ENCODE measurements at regions not wholly inside any gene's neighbourhood (a gene's known extent, or its start where the extent isn't known, plus 50 kb on each side); places are given as distances from the start of the nearest gene placed in this dataset.

GRCh38 chr2:48838029-48838428, 82.5 kb upstream of the LHCGR start:
- POLR2A ChIA-PET, result no interaction called here
- no peaks in the 10 kb centered on the region for H3K4me1 ChIP-seq (ENCODE audit: control insufficient read depth, insufficient read depth, low read length)

DNA sequence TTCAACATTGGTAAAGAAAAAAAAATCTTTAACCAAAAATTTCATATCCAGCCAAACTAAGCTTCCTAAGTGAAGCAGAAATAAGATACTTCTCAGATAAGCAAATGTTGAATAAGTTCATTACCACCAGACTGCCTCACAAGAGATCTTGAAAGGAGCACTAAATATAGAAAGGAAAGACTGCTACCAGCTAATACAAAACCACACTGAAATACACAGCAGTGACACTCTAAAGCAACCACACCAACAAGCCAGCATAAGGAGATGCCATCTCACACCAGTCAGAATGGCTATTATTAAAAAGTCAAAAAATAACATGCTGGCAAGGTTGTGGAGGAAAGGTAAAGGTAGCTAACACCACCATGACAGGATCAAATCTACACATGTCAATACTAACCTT, 74.0 kb upstream of the LHCGR start:
- ATAC-seq (no peak), DNase-seq (ENCODE audit: low read depth, low spot score) (no peak)
- intact Hi-C loops (cut with micrococcal nuclease; ENCODE audit: unreplicated experiment), result no loop called here
- TF ChIP-seq CTCF (IDR thresholded peaks at IDR 0.05) (no peak), POLR2AphosphoS5 (IDR thresholded peaks at IDR 0.05; ENCODE audit: low read depth, low read length) (no peak), TCF7L2 (IDR thresholded peaks at IDR 0.05; ENCODE audit: low read depth, low read length) (no peak), SIN3A (IDR thresholded peaks at IDR 0.05; ENCODE audit: borderline replicate concordance, insufficient read depth, low read depth, low read length) (no peak)
- TF ChIP-seq, protein P1, sequence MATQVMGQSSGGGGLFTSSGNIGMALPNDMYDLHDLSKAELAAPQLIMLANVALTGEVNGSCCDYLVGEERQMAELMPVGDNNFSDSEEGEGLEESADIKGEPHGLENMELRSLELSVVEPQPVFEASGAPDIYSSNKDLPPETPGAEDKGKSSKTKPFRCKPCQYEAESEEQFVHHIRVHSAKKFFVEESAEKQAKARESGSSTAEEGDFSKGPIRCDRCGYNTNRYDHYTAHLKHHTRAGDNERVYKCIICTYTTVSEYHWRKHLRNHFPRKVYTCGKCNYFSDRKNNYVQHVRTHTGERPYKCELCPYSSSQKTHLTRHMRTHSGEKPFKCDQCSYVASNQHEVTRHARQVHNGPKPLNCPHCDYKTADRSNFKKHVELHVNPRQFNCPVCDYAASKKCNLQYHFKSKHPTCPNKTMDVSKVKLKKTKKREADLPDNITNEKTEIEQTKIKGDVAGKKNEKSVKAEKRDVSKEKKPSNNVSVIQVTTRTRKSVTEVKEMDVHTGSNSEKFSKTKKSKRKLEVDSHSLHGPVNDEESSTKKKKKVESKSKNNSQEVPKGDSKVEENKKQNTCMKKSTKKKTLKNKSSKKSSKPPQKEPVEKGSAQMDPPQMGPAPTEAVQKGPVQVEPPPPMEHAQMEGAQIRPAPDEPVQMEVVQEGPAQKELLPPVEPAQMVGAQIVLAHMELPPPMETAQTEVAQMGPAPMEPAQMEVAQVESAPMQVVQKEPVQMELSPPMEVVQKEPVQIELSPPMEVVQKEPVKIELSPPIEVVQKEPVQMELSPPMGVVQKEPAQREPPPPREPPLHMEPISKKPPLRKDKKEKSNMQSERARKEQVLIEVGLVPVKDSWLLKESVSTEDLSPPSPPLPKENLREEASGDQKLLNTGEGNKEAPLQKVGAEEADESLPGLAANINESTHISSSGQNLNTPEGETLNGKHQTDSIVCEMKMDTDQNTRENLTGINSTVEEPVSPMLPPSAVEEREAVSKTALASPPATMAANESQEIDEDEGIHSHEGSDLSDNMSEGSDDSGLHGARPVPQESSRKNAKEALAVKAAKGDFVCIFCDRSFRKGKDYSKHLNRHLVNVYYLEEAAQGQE (IDR thresholded peaks at IDR 0.05; ENCODE audit: insufficient read depth in 1 of 2, low read depth in 2 of 2, low read length in 1 of 2), result no peak
- in situ Hi-C loops (cut with HindIII; ENCODE audit: low pct_unique_long_range_greater_than_20kb, low sequenced_read_pairs), result no loop called here
- Histone ChIP-seq H3K9me3 (ENCODE audit: control insufficient read depth, insufficient read depth, low read depth, low read length) (no peaks in the 10 kb centered on the region), H3K36me3 (ENCODE audit: control insufficient read depth, insufficient read depth, low read length) (no peaks in the 10 kb centered on the region), H3K4me3 (ENCODE audit: low read depth in 2 of 2, low read length in 2 of 2) (no peak overlapping the region), H3K4me1 (ENCODE audit: control insufficient read depth, insufficient read depth, low read length) (no peaks in the 10 kb centered on the region), H3K27me3 (ENCODE audit: control insufficient read depth, insufficient read depth, low read length) (no peaks in the 10 kb centered on the region), H3K27ac (ENCODE audit: low read length) (no peak overlapping the region)
- CTCF ChIA-PET, result no interaction called here
- BruUV-seq (replicated peaks), result no TSS peak
- POLR2A ChIA-PET, result no interaction called here

More at GRCh38 chr2:48838029-48838428, 82.5 kb upstream of the LHCGR start:
- Histone ChIP-seq H3K36me3 (ENCODE audit: control insufficient read depth, insufficient read depth, low read length) (no peaks in the 10 kb centered on the region), H3K27me3 (ENCODE audit: control insufficient read depth, insufficient read depth, low read length) (no peaks in the 10 kb centered on the region), H3K9me3 (ENCODE audit: control insufficient read depth, insufficient read depth, low read depth, low read length) (no peaks in the 10 kb centered on the region), H3K4me3 (ENCODE audit: low read depth in 2 of 2, low read length in 2 of 2) (no peak overlapping the region), H3K27ac (ENCODE audit: low read length) (no peak overlapping the region)
- intact Hi-C loops (cut with micrococcal nuclease; ENCODE audit: unreplicated experiment), result no loop called here
- ATAC-seq, result no peak
- no peak for TF ChIP-seq TCF7L2 (IDR thresholded peaks at IDR 0.05; ENCODE audit: low read depth, low read length)
- TF ChIP-seq, protein P1 (IDR thresholded peaks at IDR 0.05; ENCODE audit: insufficient read depth in 1 of 2, low read depth in 2 of 2, low read length in 1 of 2), result no peak; a peak in 1 of 4 replicates
- TF ChIP-seq POLR2AphosphoS5 (IDR thresholded peaks at IDR 0.05; ENCODE audit: low read depth, low read length), result no peak
- TF ChIP-seq SIN3A (IDR thresholded peaks at IDR 0.05; ENCODE audit: borderline replicate concordance, insufficient read depth, low read depth, low read length), result no peak
- TF ChIP-seq CTCF (IDR thresholded peaks at IDR 0.05), result no peak
- CTCF ChIA-PET, result no interaction called here
- no TSS peak for BruUV-seq (replicated peaks)
- in situ Hi-C loops (cut with HindIII; ENCODE audit: low pct_unique_long_range_greater_than_20kb, low sequenced_read_pairs), result no loop called here
- DNase-seq (ENCODE audit: low read depth, low spot score), result no peak
